Lung (tissue), 11 donors: ENCODE measurements at regions not wholly inside any gene's neighbourhood (a gene's known extent, or its start where the extent isn't known, plus 50 kb on each side); places are given as distances from the start of the nearest gene placed in this dataset.

ENCODE experiments used
- ATAC-seq: fragments of 200-7000 bp; cut with Tn5 transposase; one replicate; pipeline ENCODE4 v1.9.1; 2020; ENCODE audit warnings: moderate number of reproducible peaks; ENCODE audit not compliant: insufficient read depth, low FRiP score
- DNase-seq, 3 donors: peaks; one replicate each; pipeline ENCODE4 v3.0.0-alpha.2; 2013 to 2017
- H3K27ac ChIP-seq, 2 donors: one replicate each; pipeline ENCODE4 v1.5.1; 2013; ENCODE audit warnings: mild to moderate bottlenecking in 2 of 2, moderate library complexity in 2 of 2, control low read depth in 1 of 2, inconsistent platforms in 1 of 2, low read depth in 1 of 2, low read length in 1 of 2
- H3K27me3 ChIP-seq, 3 donors: one replicate each; pipeline ENCODE4 v1.5.1; 2013; ENCODE audit warnings: low read length in 2 of 3; ENCODE audit not compliant: control insufficient read depth in 3 of 3, insufficient read depth in 3 of 3
- H3K36me3 ChIP-seq, 4 donors: one replicate each; pipeline ENCODE4 v1.5.1; 2013; ENCODE audit warnings: low read length in 4 of 4, mild to moderate bottlenecking in 1 of 4, moderate library complexity in 1 of 4; ENCODE audit not compliant: control insufficient read depth in 4 of 4, insufficient read depth in 4 of 4
- H3K4me1 ChIP-seq, 5 donors: one replicate each; pipeline ENCODE4 v1.5.1; 2013; ENCODE audit warnings: low read length in 5 of 5, mild to moderate bottlenecking in 2 of 5, moderate library complexity in 1 of 5; ENCODE audit not compliant: control insufficient read depth in 5 of 5, insufficient read depth in 5 of 5
- H3K4me3 ChIP-seq: one replicate; pipeline ENCODE4 v1.5.1; 2013; ENCODE audit warnings: mild to moderate bottlenecking, control low read depth, moderate library complexity
- H3K9ac ChIP-seq, 2 donors: one replicate each; pipeline ENCODE4 v1.5.1; 2013; ENCODE audit warnings: low read length in 2 of 2, control low read depth in 1 of 2; ENCODE audit not compliant: insufficient read depth in 1 of 2
- H3K9me3 ChIP-seq, 4 donors: one replicate each; pipeline ENCODE4 v1.5.1; 2013; ENCODE audit warnings: low read length in 3 of 4, mild to moderate bottlenecking in 1 of 4, moderate library complexity in 1 of 4; ENCODE audit not compliant: control insufficient read depth in 4 of 4, insufficient read depth in 3 of 4
- WGBS, 2 donors: extraction: QIAGEN DNeasy Blood & Tissue Kit; methylation state at CpG; one replicate each; pipeline ENCODE4 v1.1.7; 2013; 5-methylcytosine and 5-hydroxymethylcytosine counted together
- TF ChIP-seq, protein P1 (sequence below): IDR thresholded peaks from 2 replicates; pipeline ENCODE4 v1.5.1; 2012; ENCODE audit warnings: mild to moderate bottlenecking; ENCODE audit errors: control extremely low read depth, extremely low read depth
- donor health status: control.
- donor health status: control.
- donor health status: Bipolar disorder and iron deficiency.
- donor health status: healthy.
- donor health status: DM: yes; HTN: yes; CAD: no.

DNA sequence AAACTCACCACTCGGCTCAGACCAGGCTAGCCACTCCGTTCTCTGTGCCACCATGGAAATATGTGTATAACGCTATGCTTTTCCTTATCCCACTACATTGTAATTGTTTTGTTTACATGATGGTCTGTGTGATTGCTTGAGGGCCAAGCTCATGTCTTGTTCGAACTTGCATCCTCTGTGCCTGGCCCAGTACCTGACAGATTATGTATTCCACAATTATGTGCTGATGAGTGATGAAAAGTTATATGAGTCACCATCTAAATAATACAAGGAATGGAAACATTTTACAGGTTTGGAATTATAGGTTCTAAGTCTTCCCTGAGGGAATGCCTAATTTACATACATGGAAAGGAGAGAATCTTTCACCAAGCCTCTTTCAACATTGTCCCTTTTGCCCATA, 137.4 kb downstream of the C7orf25 start:
- Histone ChIP-seq H3K9ac (no peak overlapping the region), H3K9me3 (peaks cover 0 to 3% (median 1%) of the 10 kb centered on the region in 4 donors), H3K36me3 (no peaks in the 10 kb centered on the region), H3K4me3 (no peak overlapping the region), H3K4me1 (no peaks in the 10 kb centered on the region), H3K27me3 (no peaks in the 10 kb centered on the region), H3K27ac (no peak overlapping the region)
- 80 to 85% methylated on average over 4 of the region's 4 CpGs for WGBS, 2 donors
- DNase-seq (no peak), ATAC-seq (no peak)
- TF ChIP-seq, protein P1, sequence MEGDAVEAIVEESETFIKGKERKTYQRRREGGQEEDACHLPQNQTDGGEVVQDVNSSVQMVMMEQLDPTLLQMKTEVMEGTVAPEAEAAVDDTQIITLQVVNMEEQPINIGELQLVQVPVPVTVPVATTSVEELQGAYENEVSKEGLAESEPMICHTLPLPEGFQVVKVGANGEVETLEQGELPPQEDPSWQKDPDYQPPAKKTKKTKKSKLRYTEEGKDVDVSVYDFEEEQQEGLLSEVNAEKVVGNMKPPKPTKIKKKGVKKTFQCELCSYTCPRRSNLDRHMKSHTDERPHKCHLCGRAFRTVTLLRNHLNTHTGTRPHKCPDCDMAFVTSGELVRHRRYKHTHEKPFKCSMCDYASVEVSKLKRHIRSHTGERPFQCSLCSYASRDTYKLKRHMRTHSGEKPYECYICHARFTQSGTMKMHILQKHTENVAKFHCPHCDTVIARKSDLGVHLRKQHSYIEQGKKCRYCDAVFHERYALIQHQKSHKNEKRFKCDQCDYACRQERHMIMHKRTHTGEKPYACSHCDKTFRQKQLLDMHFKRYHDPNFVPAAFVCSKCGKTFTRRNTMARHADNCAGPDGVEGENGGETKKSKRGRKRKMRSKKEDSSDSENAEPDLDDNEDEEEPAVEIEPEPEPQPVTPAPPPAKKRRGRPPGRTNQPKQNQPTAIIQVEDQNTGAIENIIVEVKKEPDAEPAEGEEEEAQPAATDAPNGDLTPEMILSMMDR: no peak

DNA sequence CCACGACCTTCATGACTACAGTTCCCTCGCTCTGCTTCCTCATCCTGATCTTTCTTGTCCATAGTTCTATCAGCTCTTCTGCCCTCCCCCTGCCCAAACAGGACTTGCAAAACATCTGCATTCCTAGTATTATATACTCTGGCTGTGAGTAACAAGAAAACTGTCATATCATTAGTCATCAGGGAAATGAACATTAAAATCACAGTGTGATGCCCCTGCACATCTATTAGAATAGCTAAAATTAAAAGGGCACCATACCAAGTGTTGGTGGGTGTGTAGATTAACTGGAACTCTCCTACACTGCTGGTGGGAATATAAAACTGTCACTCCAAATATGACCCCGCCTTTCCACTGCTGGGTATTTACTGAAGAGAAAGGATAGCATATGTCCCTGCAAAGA, 141.8 kb downstream of the C7orf25 start:
- 87 to 96% methylated on average over 3 of the region's 3 CpGs for WGBS, 2 donors
- Histone ChIP-seq H3K9ac (no peak overlapping the region), H3K27me3 (no peaks in the 10 kb centered on the region), H3K36me3 (no peaks in the 10 kb centered on the region), H3K9me3 (no peaks in the 10 kb centered on the region), H3K4me3 (no peak overlapping the region), H3K4me1 (peaks cover 0 to 3% (median 0%) of the 10 kb centered on the region in 5 donors), H3K27ac (no peak overlapping the region)
- no peak for ATAC-seq
- TF ChIP-seq, protein P1: no peak
- DNase-seq: no peak

DNA sequence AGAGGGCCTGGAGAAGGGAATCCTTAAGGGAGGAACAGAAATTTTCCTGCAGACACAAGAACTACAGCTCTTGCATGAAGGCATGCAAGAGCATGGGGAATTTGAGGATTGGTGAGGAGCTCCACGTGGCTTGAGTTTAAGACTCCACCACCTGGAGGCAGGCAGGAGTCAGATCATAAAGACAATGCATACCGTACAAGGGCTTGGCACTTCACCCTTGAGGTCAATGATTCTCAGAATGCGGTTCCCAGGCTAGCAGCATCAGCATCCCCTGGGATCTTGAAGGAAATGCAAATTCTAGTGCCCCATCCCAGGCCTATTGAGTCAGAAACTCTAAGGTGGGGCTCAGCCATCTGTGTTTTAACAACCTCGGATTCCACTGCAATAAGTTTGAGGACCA, 143.8 kb downstream of the C7orf25 start:
- whole genome bisulfite sequencing, 2 donors: 74 to 80% methylated on average over 4 of the region's 4 CpGs
- H3K36me3 ChIP-seq: no peaks in the 10 kb centered on the region
- no peak overlapping the region for H3K4me3 ChIP-seq
- TF ChIP-seq, protein P1: no peak
- no peak for ATAC-seq
- no peak overlapping the region for H3K9ac ChIP-seq
- H3K4me1 ChIP-seq: peaks cover 0 to 3% (median 0%) of the 10 kb centered on the region in 5 donors
- H3K9me3 ChIP-seq: no peaks in the 10 kb centered on the region
- no peak for DNase-seq
- no peaks in the 10 kb centered on the region for H3K27me3 ChIP-seq
- H3K27ac ChIP-seq: no peak overlapping the region

DNA sequence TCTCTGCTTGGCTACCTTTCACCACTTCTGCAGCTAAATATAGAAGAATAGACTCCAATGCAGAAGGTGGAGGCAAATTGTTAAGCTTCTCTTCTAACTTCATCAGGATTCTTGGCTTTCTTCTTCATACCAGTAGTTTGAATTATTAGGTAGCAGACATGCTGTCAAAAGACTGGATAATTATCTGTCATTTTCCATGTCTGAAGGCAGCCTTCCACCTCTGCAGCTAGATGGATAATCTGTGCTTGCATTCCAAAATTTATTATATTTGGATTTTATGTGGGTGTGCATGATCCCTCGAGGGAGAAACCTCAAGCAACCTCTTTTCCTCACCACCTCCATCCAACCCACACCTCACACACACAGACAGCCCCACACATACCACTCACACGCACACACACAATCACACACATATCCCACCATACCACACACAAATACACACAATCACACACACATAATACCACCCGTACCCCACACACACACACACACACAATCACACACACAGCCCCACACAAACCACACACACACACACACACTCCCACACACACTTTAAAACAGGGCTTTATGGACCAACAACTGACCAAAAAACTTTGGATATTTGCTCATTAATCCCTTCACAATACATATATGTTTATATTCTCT, 145.0 kb downstream of the C7orf25 start:
- peaks cover 0 to 3% (median 0%) of the 10 kb centered on the region in 5 donors for H3K4me1 ChIP-seq
- TF ChIP-seq, protein P1: no peak
- no peak for ATAC-seq
- H3K36me3 ChIP-seq: no peaks in the 10 kb centered on the region
- no peak overlapping the region for H3K9ac ChIP-seq
- H3K9me3 ChIP-seq: no peaks in the 10 kb centered on the region
- H3K27me3 ChIP-seq: no peaks in the 10 kb centered on the region
- no peak overlapping the region for H3K27ac ChIP-seq
- no peak overlapping the region for H3K4me3 ChIP-seq
- 71 to 86% methylated on average over 3 of the region's 3 CpGs for WGBS, 2 donors
- no peak for DNase-seq
